HG03521 (cell line): ENCODE measurements at regions not wholly inside any gene's neighbourhood (a gene's known extent, or its start where the extent isn't known, plus 50 kb on each side); places are given as distances from the start of the nearest gene placed in this dataset.

Experiments
- ATAC-seq: cut with Tn5 transposase; IDR thresholded peaks from one replicate; pipeline ENCODE4 v1.9.1; 2021; ENCODE audit warnings: mild to moderate bottlenecking, moderate library complexity; ENCODE audit not compliant: unreplicated experiment

GRCh38 chr9:71384343-71384742, 262.9 kb upstream of the TRPM3 start:
- ATAC-seq: no peak

- ATAC-seq: no peak
These were observed 262.0 kb upstream of the TRPM3 start for GRCh38 chr9:71383308-71383940.

- ATAC-seq: no peak
These were observed 246.7 kb upstream of the TRPM3 start for GRCh38 chr9:71368157-71368556.

GRCh38 chr9:71364186-71364955, 242.9 kb upstream of the TRPM3 start:
- no peak for ATAC-seq

- no peak for ATAC-seq
These were observed 242.0 kb upstream of the TRPM3 start for GRCh38 chr9:71363286-71363961.

GRCh38 chr9:71361357-71361756, 239.9 kb upstream of the TRPM3 start:
- no peak for ATAC-seq

- ATAC-seq: no peak
These were observed 235.9 kb upstream of the TRPM3 start for GRCh38 chr9:71357346-71357745.

GRCh38 chr9:71355884-71356283, 234.5 kb upstream of the TRPM3 start:
- no peak for ATAC-seq

- ATAC-seq: no peak
These were observed 232.3 kb upstream of the TRPM3 start for GRCh38 chr9:71353720-71354119.

- no peak for ATAC-seq
These were observed 231.4 kb upstream of the TRPM3 start for GRCh38 chr9:71352837-71353236.

- no peak for ATAC-seq
These were observed 227.8 kb upstream of the TRPM3 start for GRCh38 chr9:71349218-71349617.

- no peak for ATAC-seq
These were observed 211.9 kb upstream of the TRPM3 start for GRCh38 chr9:71333321-71333720.

- no peak for ATAC-seq
These were observed 210.2 kb upstream of the TRPM3 start for GRCh38 chr9:71331603-71332002.

- no peak for ATAC-seq
These were observed 208.5 kb upstream of the TRPM3 start for GRCh38 chr9:71329873-71330272.

- ATAC-seq: no peak
These were observed 204.9 kb upstream of the TRPM3 start for GRCh38 chr9:71326360-71326759.

- no peak for ATAC-seq
These were observed 201.9 kb upstream of the TRPM3 start for GRCh38 chr9:71323357-71323756.

- ATAC-seq: no peak
These were observed 200.9 kb upstream of the TRPM3 start for GRCh38 chr9:71322311-71322710.

- ATAC-seq: no peak
These were observed 187.0 kb upstream of the TRPM3 start for GRCh38 chr9:71308454-71308853.

- ATAC-seq: no peak
These were observed 184.7 kb upstream of the TRPM3 start for GRCh38 chr9:71306134-71306533.

GRCh38 chr9:71303351-71303750, 181.9 kb upstream of the TRPM3 start:
- no peak for ATAC-seq

- ATAC-seq: peak; percentile 75
These were observed 181.4 kb upstream of the TRPM3 start for GRCh38 chr9:71302776-71303175.

GRCh38 chr9:71295928-71296327, 174.5 kb upstream of the TRPM3 start:
- no peak for ATAC-seq
